Uterus (tissue), 3 donors: ENCODE measurements at regions not wholly inside any gene's neighbourhood (a gene's known extent, or its start where the extent isn't known, plus 50 kb on each side); places are given as distances from the start of the nearest gene placed in this dataset.

ENCODE experiments used
- DNase-seq, 2 donors: peaks; one replicate each; pipeline ENCODE4 v3.0.0-alpha.2; 2019 to 2020
- H3K27ac ChIP-seq, 2 donors: fragments of 200-600 bp; sonication (generic); 1 replicate in 1 of 2; 2 replicates in 1 of 2; pipeline ENCODE4 v1.5.1; 2016 to 2018
- H3K27me3 ChIP-seq, 2 donors: fragments of 200-600 bp; sonication (generic); one replicate each; pipeline ENCODE4 v1.5.1; 2018 to 2019; ENCODE audit warnings: control low read depth in 1 of 2
- H3K36me3 ChIP-seq, 2 donors: fragments of 200-600 bp; sonication (generic); one replicate each; pipeline ENCODE4 v1.5.1; 2019; ENCODE audit warnings: control low read depth in 1 of 2
- H3K4me1 ChIP-seq, 2 donors: fragments of 200-600 bp; sonication (generic); one replicate each; pipeline ENCODE4 v1.5.1; 2018 to 2019; ENCODE audit warnings: control low read depth in 1 of 2
- H3K4me3 ChIP-seq, 2 donors: fragments of 200-600 bp; sonication (generic); 1 replicate in 1 of 2; 2 replicates in 1 of 2; pipeline ENCODE4 v1.5.1; 2018 to 2019; ENCODE audit warnings: mild to moderate bottlenecking in 1 of 2
- H3K9me3 ChIP-seq, 2 donors: fragments of 200-600 bp; sonication (generic); one replicate each; pipeline ENCODE4 v1.5.1; 2019; ENCODE audit warnings: control low read depth in 1 of 2
- POLR2A ChIP-seq, 2 donors: fragments of 450-650 bp; IDR thresholded peaks; one replicate each; pipeline ENCODE4 v1.6.1; 2016; ENCODE audit warnings: antibody characterized with exemption in 2 of 2, mild to moderate bottlenecking in 1 of 2, moderate library complexity in 1 of 2
- intact Hi-C: fragments of 100-400 bp; cut with DNase I; formaldehyde crosslinking; loops from one replicate; pipeline ENCODE4 v1.15.1; 2023; ENCODE audit warnings: low total_unique reads
- TF ChIP-seq, protein P1 (sequence below), 4 experiments: fragments of 200-600 bp in 2 of 4; fragments of 450-650 bp in 2 of 4; sonication (generic) in 2 of 4; IDR thresholded peaks; one replicate each; pipeline ENCODE4 v1.5.1; 2016 to 2019; ENCODE audit warnings: antibody characterized with exemption in 4 of 4, mild to moderate bottlenecking in 2 of 4, moderate library complexity in 1 of 4
- donor health status: DM: yes; HTN: yes; CAD: no.

GRCh38 chr2:12152888-12153287, 406.5 kb downstream of the LPIN1 start:
- H3K27ac ChIP-seq: no peak overlapping the region
- no peaks in the 10 kb centered on the region for H3K36me3 ChIP-seq
- DNase-seq: no peak
- no peak overlapping the region for H3K4me3 ChIP-seq
- no peaks in the 10 kb centered on the region for H3K27me3 ChIP-seq
- intact Hi-C loops: no loop called here
- no peaks in the 10 kb centered on the region for H3K9me3 ChIP-seq
- TF ChIP-seq POLR2A (IDR thresholded peaks at IDR 0.05): no peak
- TF ChIP-seq, protein P1, sequence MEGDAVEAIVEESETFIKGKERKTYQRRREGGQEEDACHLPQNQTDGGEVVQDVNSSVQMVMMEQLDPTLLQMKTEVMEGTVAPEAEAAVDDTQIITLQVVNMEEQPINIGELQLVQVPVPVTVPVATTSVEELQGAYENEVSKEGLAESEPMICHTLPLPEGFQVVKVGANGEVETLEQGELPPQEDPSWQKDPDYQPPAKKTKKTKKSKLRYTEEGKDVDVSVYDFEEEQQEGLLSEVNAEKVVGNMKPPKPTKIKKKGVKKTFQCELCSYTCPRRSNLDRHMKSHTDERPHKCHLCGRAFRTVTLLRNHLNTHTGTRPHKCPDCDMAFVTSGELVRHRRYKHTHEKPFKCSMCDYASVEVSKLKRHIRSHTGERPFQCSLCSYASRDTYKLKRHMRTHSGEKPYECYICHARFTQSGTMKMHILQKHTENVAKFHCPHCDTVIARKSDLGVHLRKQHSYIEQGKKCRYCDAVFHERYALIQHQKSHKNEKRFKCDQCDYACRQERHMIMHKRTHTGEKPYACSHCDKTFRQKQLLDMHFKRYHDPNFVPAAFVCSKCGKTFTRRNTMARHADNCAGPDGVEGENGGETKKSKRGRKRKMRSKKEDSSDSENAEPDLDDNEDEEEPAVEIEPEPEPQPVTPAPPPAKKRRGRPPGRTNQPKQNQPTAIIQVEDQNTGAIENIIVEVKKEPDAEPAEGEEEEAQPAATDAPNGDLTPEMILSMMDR (IDR thresholded peaks at IDR 0.05): no peak
- no peaks in the 10 kb centered on the region for H3K4me1 ChIP-seq

DNA sequence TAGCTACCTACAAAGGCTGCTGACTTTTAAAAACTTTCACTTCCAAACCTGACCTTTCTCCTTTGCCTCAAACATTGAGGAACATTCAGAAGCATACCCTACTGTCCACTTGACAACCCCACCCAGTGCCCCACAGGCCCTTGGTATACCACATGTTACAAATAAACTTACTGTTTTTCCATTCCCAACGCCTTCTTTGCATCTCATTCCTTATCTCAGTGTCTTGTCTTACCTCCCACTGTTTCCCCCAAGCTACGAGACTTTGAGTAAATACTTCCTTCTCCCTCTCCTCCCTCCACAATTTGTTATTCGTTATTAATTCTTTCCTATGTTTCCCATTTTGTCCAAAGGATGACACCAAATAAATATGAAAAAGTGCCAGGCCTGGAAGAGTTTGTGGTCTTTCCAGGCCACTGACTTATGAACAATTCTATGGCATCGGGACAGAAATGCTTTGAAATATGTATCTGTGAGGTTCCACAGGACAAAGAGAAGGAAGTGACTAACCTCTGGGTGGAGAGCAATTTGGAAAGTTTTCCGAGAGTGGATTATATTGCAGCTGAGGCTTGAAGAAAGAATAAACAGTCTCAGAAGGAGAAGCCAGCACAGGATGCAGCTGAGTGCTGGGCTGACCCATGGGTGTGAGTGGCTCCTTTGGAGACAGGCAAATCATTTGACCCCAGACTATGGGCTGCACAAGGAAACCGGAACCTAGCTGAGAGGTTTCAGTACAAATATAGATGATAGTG, 409.0 kb downstream of the LPIN1 start:
- Histone ChIP-seq H3K4me1 (no peaks in the 10 kb centered on the region), H3K9me3 (no peaks in the 10 kb centered on the region), H3K4me3 (no peak overlapping the region), H3K36me3 (no peaks in the 10 kb centered on the region), H3K27me3 (no peaks in the 10 kb centered on the region), H3K27ac (peak overlapping the region; percentile 40 to 42)
- TF ChIP-seq, protein P1 (IDR thresholded peaks at IDR 0.05): no peak
- no peak for DNase-seq
- intact Hi-C loops: no loop called here

DNA sequence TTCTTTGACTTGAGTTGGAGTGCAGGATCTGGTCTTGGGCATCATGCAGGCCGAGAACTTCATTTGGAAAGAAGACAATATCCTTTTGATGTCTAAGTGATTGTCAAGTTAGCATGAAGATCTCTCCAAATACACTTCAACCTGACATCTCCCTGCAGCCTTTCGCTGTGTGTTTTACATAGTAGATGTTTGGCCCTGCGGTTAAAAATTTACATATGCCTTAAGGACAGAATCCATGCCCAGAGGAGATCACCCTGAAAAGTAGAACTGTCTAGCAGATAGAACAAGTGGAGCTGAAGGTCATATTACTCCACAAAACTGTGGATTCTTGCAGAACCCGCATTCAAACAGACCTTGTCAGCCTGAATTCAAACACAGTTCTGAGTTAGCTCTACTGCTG, 409.9 kb downstream of the LPIN1 start:
- Histone ChIP-seq H3K27me3 (no peaks in the 10 kb centered on the region), H3K27ac (peak overlapping the region; percentile 40 to 42), H3K4me1 (no peaks in the 10 kb centered on the region), H3K4me3 (no peak overlapping the region), H3K36me3 (no peaks in the 10 kb centered on the region), H3K9me3 (no peaks in the 10 kb centered on the region)
- no peak for TF ChIP-seq POLR2A (IDR thresholded peaks at IDR 0.05)
- DNase-seq: no peak
- intact Hi-C loops: no loop called here

DNA sequence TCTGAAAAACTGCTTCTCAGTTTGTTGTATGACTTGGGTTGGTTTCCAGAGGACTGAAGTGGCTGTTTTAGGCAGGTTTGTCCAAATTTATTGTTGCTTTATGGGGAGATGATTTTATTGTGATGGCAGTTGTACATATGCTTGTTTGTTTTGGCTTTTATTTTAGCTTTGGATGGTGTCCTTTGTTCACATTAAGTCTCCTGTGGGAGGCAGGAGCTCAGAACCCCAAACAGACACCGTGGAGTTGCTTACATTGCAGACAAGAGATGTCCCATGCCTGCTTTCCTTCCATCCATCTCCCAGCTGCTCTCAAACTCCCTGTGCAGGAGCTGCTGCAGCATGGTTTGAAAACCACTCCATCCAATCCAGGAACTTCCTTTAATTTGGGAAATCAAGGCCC, 414.7 kb downstream of the LPIN1 start:
- intact Hi-C loops: no loop called here
- Histone ChIP-seq H3K27me3 (no peaks in the 10 kb centered on the region), H3K27ac (no peak overlapping the region), H3K36me3 (no peaks in the 10 kb centered on the region), H3K4me3 (no peak overlapping the region), H3K4me1 (no peaks in the 10 kb centered on the region), H3K9me3 (no peaks in the 10 kb centered on the region)
- TF ChIP-seq, protein P1 (IDR thresholded peaks at IDR 0.05): no peak
- no peak for TF ChIP-seq POLR2A (IDR thresholded peaks at IDR 0.05)
- DNase-seq: no peak

GRCh38 chr2:12162269-12163247, 416.1 kb downstream of the LPIN1 start:
- no peaks in the 10 kb centered on the region for H3K4me1 ChIP-seq
- no peaks in the 10 kb centered on the region for H3K27me3 ChIP-seq
- H3K9me3 ChIP-seq: no peaks in the 10 kb centered on the region
- H3K4me3 ChIP-seq: no peak overlapping the region
- no peak for DNase-seq
- no peaks in the 10 kb centered on the region for H3K36me3 ChIP-seq
- intact Hi-C loops: no loop called here
- TF ChIP-seq POLR2A (IDR thresholded peaks at IDR 0.05): no peak
- TF ChIP-seq, protein P1 (IDR thresholded peaks at IDR 0.05): no peak
- H3K27ac ChIP-seq: no peak overlapping the region
